ENCODE measurements at regions not wholly inside any gene's neighbourhood (a gene's known extent, or its start where the extent isn't known, plus 50 kb on each side); places are given as distances from the start of the nearest gene placed in this dataset.
"Not testable (repeated sequence)": the region's sequence is repeated elsewhere in the genome, so short reads cannot be mapped to it uniquely, and the experiment has no call there.

DNA sequence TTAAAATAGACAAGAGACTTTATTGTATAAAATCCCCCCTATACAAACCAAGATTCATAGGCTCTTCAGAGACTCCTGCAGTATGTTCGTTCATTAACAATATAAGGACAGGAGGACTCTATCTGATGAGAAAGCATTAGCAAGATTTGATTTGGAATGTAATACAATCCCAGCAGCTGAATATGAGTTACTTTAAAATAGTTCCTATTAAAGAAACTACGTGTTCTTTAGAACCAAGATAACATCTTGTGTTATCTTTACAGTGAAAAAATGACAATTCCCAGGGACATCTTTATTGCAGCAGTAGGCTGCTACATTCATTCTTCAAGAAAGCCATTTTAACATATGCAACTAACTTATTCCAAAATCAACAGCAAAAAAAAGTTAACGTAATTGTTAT is 1360.1 kb upstream of the GJE1 start:
- no peak for DNase-seq (ENCODE audit: low read depth)

DNA sequence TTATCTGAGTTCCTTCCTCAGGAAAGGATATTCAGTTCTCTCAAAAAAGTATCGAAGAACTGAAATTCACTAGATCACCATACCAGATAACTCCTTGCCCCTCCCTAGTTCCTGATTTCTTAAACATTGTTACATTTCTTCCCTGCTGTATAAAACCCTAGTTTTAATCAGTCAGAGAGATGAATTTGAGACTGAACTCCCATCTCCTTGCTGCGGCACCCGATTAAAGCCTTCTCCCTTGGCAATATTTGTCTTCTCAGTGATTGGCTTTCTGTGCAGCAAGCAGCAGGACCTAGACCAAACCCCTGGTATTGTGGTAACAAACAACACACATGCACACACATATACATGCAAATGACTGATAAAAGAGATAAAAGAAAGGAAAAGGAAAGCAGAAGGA is 1364.6 kb upstream of the GJE1 start:
- DNase-seq (ENCODE audit: low read depth), result no peak

DNA sequence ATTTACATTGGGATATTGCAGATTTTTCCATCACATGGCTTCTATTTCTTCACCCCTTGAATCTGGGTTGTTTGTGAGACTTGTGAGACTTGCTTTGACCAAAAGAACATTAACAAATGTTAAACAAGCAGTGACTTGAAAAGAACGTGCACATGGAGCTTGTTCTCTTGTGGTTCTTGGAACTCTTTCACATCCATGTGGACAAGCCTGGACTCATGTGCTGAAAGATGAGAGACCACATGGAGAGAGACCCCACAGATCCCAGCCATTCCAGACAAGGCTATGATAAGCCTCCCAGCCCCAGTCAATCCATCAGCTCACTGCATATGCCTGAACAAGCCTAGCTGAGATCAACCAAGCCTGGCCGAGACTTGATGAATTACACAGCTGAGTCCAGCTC is 1365.7 kb upstream of the GJE1 start:
- DNase-seq (ENCODE audit: low read depth), result no peak

DNA sequence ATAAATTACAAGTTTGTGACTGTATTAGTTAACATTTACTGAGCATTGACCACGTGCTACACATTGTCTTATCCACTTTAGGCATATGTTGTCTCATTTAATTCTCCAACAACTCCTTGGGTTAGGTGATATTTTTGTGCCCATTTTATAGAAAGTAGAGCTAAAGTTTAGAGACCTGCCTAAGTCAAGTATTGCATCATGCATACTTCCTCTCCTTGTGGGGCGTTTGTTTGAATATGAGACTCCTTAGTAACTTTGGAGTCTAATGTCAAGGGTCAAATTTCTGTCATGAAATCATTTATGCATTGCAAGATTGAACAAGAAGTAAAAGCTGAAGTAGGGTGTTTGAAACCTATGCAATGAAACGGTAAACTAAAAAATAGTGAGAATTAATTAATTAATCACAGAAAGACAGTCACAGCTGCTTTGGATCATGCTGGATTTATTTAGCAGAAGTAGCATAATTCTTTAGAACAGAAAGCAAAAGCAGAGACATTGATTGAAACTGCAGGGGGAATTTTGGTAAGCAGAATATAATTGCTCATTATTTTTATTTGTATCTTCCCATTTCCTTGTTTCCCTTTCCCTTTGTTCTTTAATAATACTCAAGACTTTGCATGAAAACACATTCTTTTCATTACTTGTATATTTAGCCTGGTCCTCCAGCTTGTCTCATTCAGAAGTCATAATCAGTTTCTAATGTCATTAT is 1374.4 kb upstream of the GJE1 start:
- no peak for DNase-seq (ENCODE audit: low read depth)

DNA sequence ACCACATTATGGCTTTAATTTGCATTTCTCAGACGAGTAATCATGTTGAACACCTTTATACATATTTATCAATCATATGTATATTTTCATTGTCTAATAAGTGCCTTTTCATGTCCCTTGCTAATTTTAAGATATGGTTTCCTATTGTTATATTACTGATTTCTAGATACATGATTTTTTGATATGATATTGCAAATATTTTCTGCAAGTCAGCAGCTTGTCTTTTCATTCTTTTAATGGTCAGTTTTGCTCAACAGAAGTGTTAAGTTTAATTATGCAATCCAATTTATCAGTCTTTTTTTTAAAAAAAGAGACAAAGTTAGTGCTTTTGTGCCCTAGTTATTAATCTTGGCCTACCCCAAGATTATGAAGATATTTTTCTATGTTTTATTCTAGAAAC is 1377.8 kb upstream of the CITED2 start:
- no peak for DNase-seq (ENCODE audit: low read depth)

DNA sequence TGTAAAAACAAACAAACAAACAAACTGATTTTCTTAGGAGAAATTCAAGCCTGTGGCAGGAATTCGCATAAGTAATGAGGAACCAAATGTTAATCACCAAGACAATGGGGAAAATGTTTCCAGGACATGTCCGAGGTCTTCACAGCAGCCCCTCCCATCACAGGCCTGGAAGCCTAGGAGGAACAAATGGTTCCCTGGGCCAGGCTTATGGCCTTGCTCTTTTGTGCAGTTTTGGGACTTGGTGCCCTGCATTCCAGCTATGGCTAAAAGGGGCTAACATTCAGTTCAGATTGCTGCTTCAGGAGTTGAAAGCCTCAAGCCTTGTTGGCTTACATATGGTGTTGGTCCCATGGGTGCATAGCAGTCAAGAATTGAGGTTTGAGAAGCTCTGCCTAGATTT is 1372.7 kb upstream of the CITED2 start:
- no peak for DNase-seq (ENCODE audit: low read depth)

DNA sequence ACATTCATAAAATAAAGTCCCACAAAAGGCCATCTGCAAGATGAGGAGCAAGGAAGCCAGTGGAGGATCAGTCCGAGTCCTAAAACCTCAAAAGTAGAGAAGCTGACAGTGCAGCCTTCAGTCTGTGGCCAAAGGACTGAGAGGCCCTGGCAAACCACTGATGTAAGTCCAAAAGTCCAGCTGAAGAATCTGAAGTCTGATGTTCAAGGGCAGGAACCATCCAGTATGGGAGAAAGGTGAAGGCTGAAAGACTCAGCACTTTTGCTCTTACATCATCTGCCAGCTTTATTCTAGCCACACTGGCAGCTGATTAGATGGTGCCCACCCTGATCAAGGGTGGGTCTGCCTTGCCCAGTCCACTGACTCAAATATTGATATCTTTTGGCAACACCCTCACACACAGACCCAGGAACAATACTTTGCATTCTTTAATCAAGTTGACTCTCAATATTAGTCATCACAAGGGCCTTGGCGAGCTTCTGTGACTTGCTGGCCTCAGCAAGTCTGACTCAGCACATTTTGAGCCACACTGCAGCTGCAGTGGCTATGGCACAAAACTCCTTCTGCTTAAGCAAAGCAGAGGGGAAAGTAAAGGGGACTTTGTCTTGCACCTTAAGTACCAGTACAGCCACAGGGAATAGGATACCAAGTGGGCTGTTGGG is 1370.3 kb upstream of the CITED2 start:
- DNase-seq (ENCODE audit: low read depth), result peak; percentile 55

DNA sequence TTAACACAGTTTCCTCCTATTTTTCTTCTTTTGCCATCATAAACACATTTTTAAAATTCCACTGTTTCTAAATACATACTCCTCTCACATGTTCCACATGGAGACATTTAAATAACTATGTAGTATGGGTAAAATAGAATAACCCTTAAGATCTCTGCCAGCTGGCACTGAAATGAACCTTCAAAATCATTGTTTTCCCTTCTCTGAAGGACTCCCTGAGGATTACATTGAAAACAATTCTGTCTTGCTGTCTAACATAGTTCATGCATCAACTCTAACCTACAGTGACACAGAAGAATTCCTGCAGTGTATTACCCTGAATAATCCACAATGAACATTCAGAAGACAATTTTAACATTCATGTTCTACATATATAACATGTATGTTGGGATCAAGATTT is 1361.8 kb upstream of the CITED2 start:
- DNase-seq (ENCODE audit: low read depth), result peak; percentile 9

DNA sequence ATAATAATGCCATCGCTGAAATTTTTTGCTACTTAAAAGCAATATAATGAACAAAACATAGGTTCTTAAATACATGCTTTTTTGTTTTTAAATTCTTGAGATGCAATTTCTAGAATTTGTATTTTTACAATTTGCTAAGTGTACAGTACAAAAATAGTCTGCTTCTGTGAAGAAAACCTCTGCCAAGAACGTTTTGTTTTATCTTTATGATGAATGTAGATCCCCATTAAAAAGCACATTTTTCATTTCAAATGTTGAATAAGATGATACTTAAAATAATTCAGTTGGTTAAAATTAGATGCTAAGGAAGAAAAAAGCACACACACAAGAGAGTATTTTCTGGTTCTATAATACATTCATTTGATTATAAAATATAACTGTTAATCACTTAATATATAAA is 1358.5 kb upstream of the CITED2 start:
- DNase-seq (ENCODE audit: low read depth), result no peak

DNA sequence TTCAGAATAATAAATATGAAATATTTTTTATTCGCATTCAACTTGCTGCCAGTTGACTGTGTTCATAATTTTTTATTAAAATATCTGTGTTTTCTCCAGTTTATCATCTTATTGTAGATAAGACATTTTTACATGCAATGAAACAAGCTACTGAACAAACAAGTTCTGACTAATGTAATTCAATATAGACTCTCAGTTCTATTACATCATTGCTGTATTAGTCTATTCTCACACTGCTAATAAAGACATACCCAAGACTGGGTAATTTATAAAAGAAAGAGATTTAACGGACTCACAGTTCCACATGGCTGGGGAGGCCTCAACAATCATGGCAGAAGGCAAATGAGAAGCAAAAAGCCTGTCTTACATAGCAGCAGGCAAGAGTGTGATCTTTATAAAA is 1357.7 kb upstream of the CITED2 start:
- DNase-seq (ENCODE audit: low read depth), result no peak

DNA sequence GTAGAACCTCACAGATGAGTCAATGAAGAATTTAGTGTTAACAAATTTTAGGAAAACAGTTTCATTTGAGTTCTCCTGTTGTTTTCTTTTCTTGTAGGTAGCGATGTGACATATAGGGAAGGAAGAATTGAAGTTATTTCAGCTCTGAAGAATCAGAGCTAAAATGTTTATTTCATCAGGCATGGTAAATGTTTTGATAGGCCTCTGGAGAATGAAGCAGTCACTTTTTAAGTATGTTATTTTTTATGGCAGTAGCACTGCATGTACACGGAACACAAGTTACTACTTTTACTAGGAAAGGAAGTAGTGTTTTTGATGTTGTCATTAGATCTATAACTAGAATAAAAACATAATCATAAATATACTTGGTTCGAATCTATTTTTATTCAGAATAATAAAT is 1357.3 kb upstream of the CITED2 start:
- no peak for DNase-seq (ENCODE audit: low read depth)

DNA sequence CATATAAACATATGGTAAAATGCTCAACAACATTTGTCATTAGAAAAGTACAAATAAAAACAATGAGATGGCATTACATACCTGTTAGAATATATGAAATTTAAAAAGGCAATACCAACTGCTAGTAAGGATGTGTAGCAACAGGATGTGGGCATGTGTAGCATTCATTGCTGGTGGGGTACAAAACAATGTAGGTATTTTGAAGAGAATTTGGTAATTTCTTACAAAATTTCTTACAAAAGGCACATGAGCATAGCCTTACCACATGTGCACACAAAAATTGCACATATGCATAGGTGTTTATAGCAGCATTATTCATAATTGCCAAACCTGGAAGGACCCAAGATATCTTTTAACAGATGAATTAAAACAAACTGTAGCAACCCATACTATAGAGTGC is 1355.1 kb upstream of the CITED2 start:
- no peak for DNase-seq (ENCODE audit: low read depth)

DNA sequence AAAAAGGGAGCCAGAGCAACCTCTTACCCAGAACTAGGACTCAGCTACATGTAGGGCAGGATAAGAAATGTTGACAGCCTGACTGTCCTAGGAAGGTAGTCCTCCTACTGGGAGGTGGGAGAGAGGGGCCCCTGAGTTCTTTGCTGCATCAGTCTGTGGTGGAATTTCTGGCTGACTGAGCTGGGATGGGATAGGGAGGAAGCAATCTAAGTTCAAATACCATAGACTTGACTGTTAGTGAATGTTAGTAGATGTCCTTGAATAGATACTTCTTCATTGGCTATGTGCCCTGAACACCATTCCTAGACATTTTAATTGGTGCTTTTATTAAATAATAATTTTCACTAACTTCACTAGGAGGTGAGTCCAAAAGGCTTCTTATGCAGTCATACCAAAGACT is 1343.6 kb upstream of the CITED2 start:
- no peak for DNase-seq (ENCODE audit: low read depth)

DNA sequence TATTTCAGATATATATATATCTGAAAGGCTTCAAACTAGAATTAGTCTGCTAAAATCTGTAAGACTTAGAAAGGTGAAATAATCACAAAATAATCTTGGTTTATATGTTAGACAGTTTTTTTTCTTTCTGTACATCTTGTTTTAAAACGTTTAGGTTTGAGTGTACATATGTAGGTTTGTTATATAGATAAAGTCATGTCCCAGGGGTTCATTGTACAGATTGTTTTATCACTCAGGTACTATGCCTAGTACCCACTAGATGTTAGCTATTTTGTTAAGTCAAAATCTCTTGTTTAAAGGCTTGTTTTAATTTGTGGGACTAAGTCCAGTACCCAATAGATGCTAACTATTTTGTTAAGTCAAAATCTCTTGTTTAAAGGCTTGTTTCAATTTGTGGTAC is 1339.0 kb upstream of the CITED2 start:
- DNase-seq (ENCODE audit: low read depth), result no peak

DNA sequence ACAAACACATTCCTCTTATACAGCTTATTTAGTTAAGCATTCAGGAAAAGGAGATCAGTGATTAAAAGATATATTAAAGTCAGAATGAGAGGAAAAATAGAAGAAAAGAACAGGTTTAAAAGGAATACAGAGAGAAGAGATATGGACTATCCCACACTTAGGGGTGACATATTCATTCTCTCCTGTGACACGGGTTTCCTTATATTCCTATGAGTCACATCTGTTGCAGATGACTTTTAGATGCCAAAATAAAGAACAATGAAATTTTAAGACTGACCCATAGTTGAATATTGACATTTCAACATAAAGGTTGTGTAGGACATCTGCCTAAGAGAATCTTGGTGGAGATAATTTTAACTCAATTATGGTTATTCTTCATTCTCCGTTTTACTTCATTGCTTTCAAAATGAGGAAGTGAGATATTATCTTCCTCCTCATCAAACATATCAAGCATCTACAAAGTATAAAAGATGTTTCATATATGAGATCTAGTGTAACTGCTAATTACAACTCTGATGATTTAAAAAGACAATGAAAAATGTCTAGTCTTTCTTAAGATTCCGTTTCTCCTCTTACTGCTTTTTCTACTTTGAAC is 1336.7 kb upstream of the CITED2 start:
- no peak for DNase-seq (ENCODE audit: low read depth)

DNA sequence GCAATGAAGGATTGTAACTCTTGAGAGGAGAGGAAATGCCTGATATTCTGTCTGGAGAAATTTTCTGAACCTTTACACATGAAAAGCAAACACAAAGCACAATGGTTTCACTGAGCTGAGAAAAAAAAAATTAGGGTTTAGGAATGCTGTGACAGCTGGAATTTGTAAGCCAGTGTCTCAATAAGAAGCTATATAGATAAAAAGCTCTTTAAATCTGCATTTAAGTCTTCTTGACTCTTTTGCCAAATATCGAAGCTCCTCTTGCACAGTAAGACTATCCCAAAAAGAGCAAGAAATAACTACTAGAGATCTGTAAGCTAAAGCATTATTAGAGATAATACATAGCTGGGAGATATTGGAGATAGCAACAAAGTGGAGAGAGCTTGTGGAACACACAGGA is 1334.0 kb upstream of the CITED2 start:
- DNase-seq (ENCODE audit: low read depth), result no peak

DNA sequence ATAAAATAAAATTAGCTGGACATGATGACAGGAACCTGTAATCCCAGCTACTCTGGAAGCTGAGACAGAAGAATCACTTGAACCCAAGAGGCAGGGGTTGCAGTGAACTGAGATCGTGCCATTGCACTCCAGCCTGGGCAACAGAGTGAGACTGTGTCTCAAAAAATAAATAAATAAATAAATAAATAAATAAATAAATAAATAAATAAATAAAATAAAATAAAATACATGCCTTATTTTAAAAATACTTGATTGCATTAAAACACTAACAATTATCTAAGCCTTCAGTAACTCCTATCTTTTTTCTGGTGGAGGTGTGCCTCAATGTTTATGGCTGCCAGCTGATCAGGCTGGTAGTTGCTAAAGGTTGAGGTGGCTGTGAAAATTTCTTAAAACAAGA is 1329.6 kb upstream of the CITED2 start:
- DNase-seq (ENCODE audit: low read depth), result not testable (repeated sequence)

DNA sequence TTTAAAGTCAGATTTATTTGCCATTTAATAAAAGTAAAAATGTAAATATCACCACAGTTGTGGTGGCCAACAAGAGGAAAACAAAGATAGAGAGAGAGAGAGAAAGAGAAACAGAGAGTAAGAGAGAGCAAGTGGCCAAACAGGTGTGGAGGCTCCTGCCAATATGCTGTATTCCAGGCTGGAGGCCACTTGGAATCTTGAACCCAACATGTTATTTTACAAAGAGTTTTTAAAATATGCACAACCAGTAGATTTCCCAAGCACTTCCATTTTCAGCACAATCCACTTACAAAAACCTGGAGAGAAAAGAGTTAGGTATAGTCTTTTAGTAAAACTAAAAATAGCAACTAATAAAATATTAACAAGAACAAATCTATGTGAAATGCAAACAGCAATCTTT is 1323.1 kb upstream of the CITED2 start:
- DNase-seq (ENCODE audit: low read depth), result no peak

DNA sequence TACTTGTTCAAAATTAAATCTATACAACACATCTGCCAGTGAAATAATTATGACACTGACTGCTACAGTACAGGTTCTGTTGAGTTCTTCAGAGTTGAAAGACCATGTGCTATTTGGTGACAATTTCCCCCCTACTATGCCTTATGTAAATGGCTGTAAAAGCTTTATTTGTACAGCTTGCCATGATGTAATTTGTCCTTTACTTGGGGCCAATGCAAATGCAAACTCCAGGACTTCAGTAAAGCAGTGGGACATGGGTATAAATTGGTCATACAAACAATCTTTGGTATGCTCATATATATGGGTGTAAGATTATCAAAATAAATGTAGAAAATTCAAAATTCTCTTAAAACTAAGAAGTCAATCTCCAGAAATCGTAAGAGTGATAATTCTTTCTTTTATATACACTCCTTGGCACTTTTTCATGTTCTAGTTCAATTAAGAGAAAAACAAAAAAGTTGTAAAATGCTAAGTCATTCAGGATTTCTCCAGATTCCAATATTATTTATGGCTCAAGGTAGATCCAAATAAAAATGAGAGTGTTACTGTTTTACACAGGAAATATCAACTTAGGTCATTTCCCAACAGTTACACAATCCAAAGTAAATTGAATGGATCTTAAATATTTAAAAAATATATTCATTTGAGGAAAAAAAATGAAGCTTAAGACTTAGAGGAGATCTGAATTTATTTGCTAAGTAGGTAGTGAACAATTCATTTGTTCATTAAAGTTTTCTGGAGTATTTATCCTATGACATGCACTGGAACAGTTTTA is 1310.5 kb upstream of the CITED2 start:
- DNase-seq (ENCODE audit: low read depth), result no peak

DNA sequence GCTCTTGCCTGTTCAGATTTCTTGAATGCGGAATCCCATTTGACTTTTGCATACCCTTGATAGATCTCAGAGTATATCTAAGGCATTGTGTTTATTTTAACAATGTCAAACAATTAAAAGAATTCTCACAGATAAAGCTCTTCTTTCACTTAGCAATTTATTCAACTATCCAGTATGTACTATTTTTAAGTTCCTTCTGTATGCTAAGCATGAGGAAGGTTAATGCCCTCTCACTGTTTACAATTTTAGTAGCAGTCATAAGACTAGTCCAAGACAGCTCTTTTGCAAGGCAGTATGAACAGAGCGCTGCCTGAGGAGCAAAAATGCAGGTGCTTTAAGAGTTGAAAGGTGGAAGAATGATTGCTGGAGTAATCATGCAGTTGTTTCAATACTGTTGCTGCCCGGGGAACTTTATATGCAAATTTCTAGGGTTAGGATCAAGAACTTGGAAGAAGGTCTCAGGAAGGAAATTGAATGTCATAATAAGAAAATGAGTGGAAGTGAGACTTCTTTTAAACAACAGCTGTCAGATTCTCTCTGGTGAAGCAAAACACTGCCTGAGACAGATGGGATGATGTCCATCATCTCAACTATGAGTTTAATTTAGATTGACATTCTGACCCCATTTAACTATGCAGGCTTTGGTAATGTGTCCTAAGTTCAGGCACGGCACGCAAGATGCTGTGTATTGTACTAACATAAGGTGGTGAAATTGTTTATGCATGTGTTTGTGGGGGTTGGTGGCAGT is 1303.5 kb upstream of the CITED2 start:
- DNase-seq (ENCODE audit: low read depth), result no peak

DNA sequence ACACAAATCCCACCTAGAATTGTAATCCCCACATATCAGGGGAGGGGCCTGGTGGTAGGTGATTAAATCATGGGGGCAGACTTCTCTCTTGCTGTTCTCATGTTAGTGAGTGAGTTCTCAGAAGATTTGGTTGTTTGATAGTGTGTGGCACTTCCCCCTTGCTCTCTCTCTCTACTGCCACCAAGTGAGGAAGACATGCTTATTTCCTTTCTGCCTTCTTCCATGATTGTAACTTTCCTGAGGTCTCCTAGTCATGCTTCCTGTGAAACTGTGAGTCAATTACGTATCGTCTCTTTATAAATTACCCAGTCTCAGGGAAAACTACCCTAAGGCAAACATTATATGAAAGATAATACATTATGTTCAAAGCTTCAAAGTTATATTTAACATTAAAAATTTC is 1297.5 kb upstream of the CITED2 start:
- DNase-seq (ENCODE audit: low read depth), result no peak

DNA sequence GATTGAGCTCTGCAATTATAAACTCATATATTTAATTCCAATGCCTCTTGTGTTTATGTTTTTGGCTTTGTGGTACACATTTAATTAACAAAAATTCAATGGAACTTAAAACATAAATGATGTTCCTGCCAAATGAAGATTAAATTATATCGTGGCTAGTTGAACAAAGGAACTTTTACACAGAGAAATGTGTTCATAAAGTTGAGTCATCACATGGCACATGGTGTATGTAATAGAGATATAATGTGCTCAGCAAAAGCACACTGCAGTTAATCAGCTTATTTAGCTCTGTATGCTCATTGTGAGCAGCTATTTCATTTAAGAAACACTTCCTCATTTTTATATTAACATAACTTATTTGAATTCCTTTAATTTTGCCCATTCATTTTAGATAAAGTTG is 1295.6 kb upstream of the CITED2 start:
- DNase-seq (ENCODE audit: low read depth), result peak; percentile 11
